IPS-18a (cell line): ENCODE measurements at regions not wholly inside any gene's neighbourhood (a gene's known extent, or its start where the extent isn't known, plus 50 kb on each side); places are given as distances from the start of the nearest gene placed in this dataset.

Source experiments
- H3K27ac ChIP-seq: one replicate; pipeline ENCODE4 v1.5.1; 2013; ENCODE audit warnings: low read length
- H3K27me3 ChIP-seq: one replicate; pipeline ENCODE4 v1.6.1; 2013; ENCODE audit warnings: mild to moderate bottlenecking, low read length; ENCODE audit not compliant: control insufficient read depth, insufficient read depth
- H3K36me3 ChIP-seq: one replicate; pipeline ENCODE4 v1.6.1; 2013; ENCODE audit warnings: low read depth, low read length; ENCODE audit not compliant: control insufficient read depth
- H3K4me1 ChIP-seq: one replicate; pipeline ENCODE4 v1.6.1; 2013; ENCODE audit warnings: low read depth, low read length; ENCODE audit not compliant: control insufficient read depth
- H3K4me3 ChIP-seq: one replicate; pipeline ENCODE4 v1.5.1; 2013; ENCODE audit warnings: low read length
- H3K9ac ChIP-seq: one replicate; pipeline ENCODE4 v1.6.1; 2013; ENCODE audit warnings: mild to moderate bottlenecking, low read length, moderate library complexity
- H3K9me3 ChIP-seq: one replicate; pipeline ENCODE4 v1.6.1; 2013; ENCODE audit warnings: low read depth, low read length; ENCODE audit not compliant: control insufficient read depth

DNA sequence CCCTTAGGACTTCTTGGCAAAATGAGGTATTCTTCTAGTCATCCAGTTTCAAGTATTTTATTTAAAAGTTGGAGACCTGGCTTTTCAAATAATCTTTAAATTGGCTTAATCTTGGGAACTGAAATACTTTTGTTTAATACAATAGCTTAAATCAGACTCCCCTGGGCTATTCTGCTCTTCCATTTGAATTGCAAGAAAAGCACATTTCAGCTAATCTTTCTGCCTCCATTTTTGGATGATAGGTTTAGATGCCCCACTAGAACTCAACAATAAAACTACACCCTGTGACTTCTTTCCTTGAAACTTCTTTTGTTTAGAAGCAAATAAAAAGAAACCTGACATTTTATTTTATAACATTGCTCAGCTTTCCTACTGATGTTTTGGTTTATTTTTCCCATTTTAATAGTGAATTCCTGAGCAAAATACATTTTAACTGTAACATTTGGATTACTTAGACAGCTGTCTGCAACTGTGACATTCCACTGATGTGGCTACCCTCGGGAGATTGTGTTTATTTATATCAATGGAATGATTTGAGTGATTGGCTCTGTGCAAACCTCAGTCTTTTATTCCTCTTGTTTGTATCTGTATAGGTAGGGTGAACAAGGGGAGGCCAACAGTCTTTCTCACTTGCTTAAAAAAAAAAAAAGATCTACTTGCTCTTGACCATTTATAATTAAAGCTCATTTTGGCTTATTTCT, 1045.8 kb upstream of the CNTN5 start:
- no peaks in the 10 kb centered on the region for H3K36me3 ChIP-seq
- H3K27ac ChIP-seq = no peak overlapping the region
- H3K27me3 ChIP-seq = no peaks in the 10 kb centered on the region
- H3K9ac ChIP-seq = no peak overlapping the region
- no peak overlapping the region for H3K4me3 ChIP-seq
- H3K9me3 ChIP-seq = no peaks in the 10 kb centered on the region
- H3K4me1 ChIP-seq = peaks cover 11% of the 10 kb centered on the region

DNA sequence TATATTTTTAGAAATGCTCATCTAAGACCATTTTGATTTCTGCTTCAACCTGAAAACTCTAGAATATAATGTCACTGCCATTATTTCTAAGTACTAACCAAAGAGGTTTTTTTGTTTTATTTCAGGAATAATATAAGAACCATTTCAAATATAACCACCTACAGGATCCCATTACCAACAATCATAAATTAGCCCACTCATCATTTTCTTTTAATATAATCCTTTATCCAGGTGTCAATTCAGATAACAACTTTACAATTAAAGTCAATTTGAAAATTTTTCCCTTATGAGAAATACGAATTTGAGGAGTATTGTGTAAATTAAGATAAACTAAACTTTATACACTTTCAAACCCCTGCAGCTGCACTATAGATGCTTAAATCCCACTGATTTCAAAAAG, 1043.0 kb upstream of the CNTN5 start:
- no peak overlapping the region for H3K27ac ChIP-seq
- H3K36me3 ChIP-seq = no peaks in the 10 kb centered on the region
- H3K4me3 ChIP-seq = no peak overlapping the region
- H3K9ac ChIP-seq = no peak overlapping the region
- no peaks in the 10 kb centered on the region for H3K27me3 ChIP-seq
- H3K4me1 ChIP-seq = peaks cover 11% of the 10 kb centered on the region
- no peaks in the 10 kb centered on the region for H3K9me3 ChIP-seq

DNA sequence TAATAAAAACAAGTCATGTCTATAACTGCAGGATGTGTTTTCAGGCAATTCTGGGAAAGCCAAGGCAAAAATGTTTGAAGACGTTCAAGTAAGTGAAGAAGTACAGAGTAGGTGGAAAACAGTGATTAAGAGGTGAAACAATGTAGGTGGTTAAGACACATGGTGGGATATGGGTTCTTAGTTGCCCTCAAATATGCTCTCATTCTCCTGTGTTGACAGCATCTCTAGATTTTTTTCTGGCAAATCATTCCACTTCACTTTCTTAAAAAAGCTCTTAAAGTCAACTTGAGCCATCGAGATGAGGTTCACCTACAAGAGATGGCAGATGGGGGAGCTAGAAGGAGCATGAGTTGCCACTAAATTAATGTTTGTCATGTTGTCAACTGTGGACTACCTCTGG, 1041.0 kb upstream of the CNTN5 start:
- Histone ChIP-seq H3K9me3 (no peaks in the 10 kb centered on the region), H3K9ac (no peak overlapping the region)

DNA sequence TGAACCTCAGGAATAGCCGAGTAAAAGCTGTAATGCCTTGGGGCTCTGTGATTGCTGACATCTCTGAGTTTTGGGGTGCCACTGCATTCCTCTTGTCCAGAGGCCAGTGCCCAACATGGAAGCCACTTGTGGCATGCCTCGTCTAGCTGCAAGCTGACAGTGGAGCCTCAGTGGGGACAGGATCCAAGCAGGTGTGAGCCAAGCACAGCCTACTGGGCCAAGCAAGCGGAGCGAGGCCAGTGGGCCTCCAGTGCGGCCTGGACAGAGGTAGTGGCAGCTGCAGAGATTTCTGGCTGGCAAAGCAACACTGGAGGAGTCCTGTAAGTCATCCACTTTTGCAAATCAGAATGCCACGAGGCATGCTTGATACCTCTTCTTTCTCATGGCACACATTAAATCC, 1038.2 kb upstream of the CNTN5 start:
- Histone ChIP-seq H3K27me3 (no peaks in the 10 kb centered on the region), H3K4me1 (no peaks in the 10 kb centered on the region), H3K4me3 (no peak overlapping the region), H3K9me3 (no peaks in the 10 kb centered on the region), H3K9ac (no peak overlapping the region), H3K27ac (no peak overlapping the region), H3K36me3 (no peaks in the 10 kb centered on the region)

More for the DNA sequence above, 1041.0 kb upstream of the CNTN5 start:
- Histone ChIP-seq H3K4me1 (peaks cover 6% of the 10 kb centered on the region), H3K27ac (no peak overlapping the region), H3K27me3 (no peaks in the 10 kb centered on the region), H3K4me3 (no peak overlapping the region), H3K36me3 (no peaks in the 10 kb centered on the region)

DNA sequence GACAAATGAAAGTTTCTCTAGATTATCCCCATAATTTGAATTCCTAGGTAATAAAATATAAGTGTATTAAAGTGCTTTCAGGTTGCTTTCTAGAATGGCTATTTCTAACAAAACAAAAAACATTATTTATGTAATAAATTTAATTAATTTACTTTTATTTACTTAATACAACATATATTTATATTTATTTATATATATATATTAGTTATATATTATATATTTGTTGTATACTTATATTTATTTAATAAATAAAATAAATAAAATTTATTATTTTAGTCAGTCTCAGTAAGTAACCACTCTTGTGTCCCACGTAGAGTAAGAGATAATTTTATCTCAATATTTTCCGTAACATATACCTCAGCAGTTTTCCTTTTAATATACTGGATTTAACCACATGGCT, 1031.6 kb upstream of the CNTN5 start:
- Histone ChIP-seq H3K9me3 (no peaks in the 10 kb centered on the region), H3K27me3 (no peaks in the 10 kb centered on the region), H3K36me3 (no peaks in the 10 kb centered on the region), H3K4me3 (no peak overlapping the region), H3K27ac (no peak overlapping the region), H3K4me1 (no peaks in the 10 kb centered on the region), H3K9ac (no peak overlapping the region)

DNA sequence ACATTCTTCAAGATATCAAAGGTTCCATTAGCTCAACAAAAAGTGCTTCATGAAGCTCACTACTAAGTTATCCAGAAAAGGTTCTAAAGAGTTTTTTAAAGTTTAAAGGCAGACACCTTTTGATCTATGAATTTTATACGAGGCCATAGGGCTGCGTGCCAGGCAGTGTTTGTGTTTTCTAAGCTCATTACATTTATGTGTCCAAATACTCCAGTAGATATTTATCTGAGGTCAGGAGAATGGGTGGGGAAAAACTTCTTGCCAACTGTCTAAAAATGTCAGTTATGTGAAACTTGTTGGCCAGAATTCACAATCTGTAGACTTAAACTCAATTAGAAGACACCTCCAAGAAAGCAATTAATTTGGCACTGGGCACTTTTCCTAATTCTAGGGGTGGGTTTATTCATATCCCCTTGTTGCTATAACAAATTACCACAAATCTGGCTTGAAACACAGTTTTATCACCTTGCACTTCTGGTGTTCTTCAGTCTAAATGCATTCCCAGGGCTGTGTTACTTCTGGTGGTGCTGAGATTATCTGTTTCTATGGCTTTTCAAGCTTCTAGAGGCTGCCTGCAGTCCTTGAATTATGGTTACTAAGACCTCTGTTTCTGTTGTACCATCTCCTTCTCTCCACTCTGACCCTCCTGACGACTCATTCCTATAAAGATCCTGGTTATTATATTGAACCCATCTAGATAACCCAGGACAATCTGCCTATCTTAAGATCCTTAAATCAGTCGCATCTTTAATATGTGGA, 1030.4 kb upstream of the CNTN5 start:
- Histone ChIP-seq H3K36me3 (no peaks in the 10 kb centered on the region), H3K4me3 (no peak overlapping the region), H3K27me3 (no peaks in the 10 kb centered on the region), H3K27ac (no peak overlapping the region), H3K9ac (no peak overlapping the region), H3K9me3 (no peaks in the 10 kb centered on the region), H3K4me1 (peaks cover under 1% of the 10 kb centered on the region)

DNA sequence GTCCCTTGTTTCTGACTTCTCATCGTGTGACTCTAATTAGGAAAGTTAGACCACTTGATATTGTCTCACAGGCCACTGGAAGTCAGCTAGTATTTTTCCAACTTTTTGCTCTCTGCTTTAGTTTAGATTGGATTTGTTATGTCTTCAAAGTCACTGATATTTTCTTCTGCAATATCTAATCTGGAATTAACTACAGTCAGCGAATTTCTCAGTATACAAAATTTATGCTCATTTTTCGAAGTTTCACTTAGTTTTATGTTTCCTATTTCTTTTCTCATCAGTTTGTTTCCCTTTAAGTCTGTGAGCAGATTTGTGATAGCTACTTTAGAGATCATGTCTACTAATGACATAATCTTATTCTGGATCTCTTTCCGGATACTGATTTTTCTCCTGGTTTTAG, 1027.2 kb upstream of the CNTN5 start:
- Histone ChIP-seq H3K9ac (no peak overlapping the region), H3K4me3 (no peak overlapping the region), H3K27me3 (no peaks in the 10 kb centered on the region), H3K36me3 (no peaks in the 10 kb centered on the region), H3K27ac (no peak overlapping the region), H3K9me3 (no peaks in the 10 kb centered on the region), H3K4me1 (peaks cover 7% of the 10 kb centered on the region)

DNA sequence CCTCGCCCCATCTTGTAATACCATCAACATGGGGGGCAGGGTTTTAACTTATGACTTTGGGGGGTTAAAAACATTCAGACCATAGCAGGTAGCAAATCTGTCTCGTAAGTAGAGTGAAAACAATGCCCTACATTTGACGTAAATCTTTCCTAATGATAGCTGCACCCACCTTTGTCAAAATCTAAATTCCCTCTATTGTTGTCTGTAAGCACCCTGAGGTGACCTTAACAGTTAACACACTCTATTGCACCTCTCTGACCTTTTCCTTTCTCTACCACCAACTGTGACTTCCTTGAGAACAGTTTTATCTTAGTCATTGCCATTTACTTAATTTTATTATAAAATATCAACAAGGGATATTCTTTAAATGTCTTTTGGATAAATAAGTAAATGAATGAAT, 1024.9 kb upstream of the CNTN5 start:
- no peaks in the 10 kb centered on the region for H3K9me3 ChIP-seq
- H3K36me3 ChIP-seq = no peaks in the 10 kb centered on the region
- H3K27me3 ChIP-seq = no peaks in the 10 kb centered on the region
- H3K4me3 ChIP-seq = no peak overlapping the region
- no peak overlapping the region for H3K27ac ChIP-seq
- H3K4me1 ChIP-seq = peaks cover 7% of the 10 kb centered on the region
- H3K9ac ChIP-seq = no peak overlapping the region

GRCh38 chr11:97996762-97997161, 1024.0 kb upstream of the CNTN5 start:
- Histone ChIP-seq H3K27me3 (no peaks in the 10 kb centered on the region), H3K4me1 (peaks cover 7% of the 10 kb centered on the region), H3K9ac (no peak overlapping the region), H3K9me3 (no peaks in the 10 kb centered on the region), H3K36me3 (no peaks in the 10 kb centered on the region), H3K4me3 (no peak overlapping the region), H3K27ac (no peak overlapping the region)

GRCh38 chr11:98003606-98004371, 1017.0 kb upstream of the CNTN5 start:
- Histone ChIP-seq H3K4me1 (no peaks in the 10 kb centered on the region), H3K4me3 (no peak overlapping the region), H3K27me3 (no peaks in the 10 kb centered on the region), H3K9ac (no peak overlapping the region), H3K27ac (no peak overlapping the region), H3K36me3 (no peaks in the 10 kb centered on the region), H3K9me3 (no peaks in the 10 kb centered on the region)

- H3K4me3 ChIP-seq = no peak overlapping the region
These were observed 1013.7 kb upstream of the CNTN5 start for GRCh38 chr11:98007072-98007471.

More at GRCh38 chr11:98007072-98007471, 1013.7 kb upstream of the CNTN5 start:
- peaks cover 3% of the 10 kb centered on the region for H3K9me3 ChIP-seq
- H3K36me3 ChIP-seq = no peaks in the 10 kb centered on the region
- H3K4me1 ChIP-seq = no peaks in the 10 kb centered on the region
- no peak overlapping the region for H3K9ac ChIP-seq
- H3K27me3 ChIP-seq = no peaks in the 10 kb centered on the region
- H3K27ac ChIP-seq = no peak overlapping the region
